ENCODE measurements at regions not wholly inside any gene's neighbourhood (a gene's known extent, or its start where the extent isn't known, plus 50 kb on each side); places are given as distances from the start of the nearest gene placed in this dataset.
"Not testable (repeated sequence)": the region's sequence is repeated elsewhere in the genome, so short reads cannot be mapped to it uniquely, and the experiment has no call there.

DNA sequence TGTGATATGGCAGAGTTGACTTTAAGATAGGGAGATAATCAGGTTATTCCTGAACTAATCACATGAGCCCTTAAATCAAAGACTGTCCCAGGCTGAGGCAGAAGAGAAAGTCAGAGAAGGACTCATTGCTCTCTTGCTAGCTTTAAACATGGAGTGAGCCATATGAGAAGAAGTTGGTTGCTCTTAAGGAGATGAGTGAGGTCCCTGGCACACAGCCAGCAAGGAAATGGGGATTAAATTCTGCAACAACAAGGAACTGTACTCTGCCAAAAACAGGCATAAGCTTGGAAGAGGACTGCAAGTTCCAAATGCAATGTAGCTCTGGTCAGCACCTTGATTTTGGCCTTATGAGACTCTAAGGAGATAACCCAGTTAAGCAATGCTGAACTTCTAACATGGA lies 457.0 kb downstream of the PLOD2 start:
- Histone ChIP-seq H4K20me1 (ENCODE audit: insufficient read depth) (no peaks in the 10 kb centered on the region), H3K36me3 (ENCODE audit: insufficient read depth, low read length) (no peaks in the 10 kb centered on the region), H3K4me2 (ENCODE audit: low read length) (no peak overlapping the region), H3K27ac (ENCODE audit: low read length) (no peak overlapping the region), H3K9ac (ENCODE audit: low read length) (no peak overlapping the region), H3K79me2 (replicated peaks; ENCODE audit: insufficient read depth, low read length) (no peaks in the 10 kb centered on the region), H3K9me3 (ENCODE audit: low read length) (no peaks in the 10 kb centered on the region), H3K9me2 (ENCODE audit: insufficient read depth, low read length) (no peaks in the 10 kb centered on the region), H3K27me3 (ENCODE audit: insufficient read depth, low read depth, low read length) (no peaks in the 10 kb centered on the region), H3K4me3 (ENCODE audit: low read length) (no peak overlapping the region), H2AFZ (ENCODE audit: low read depth, low read length) (no peak overlapping the region), H3F3A (ENCODE audit: insufficient read depth, low read length, poor library complexity, severe bottlenecking) (no peaks in the 10 kb centered on the region)
- no peak for TF ChIP-seq MXI1 (conservative IDR thresholded peaks at IDR 0.05; ENCODE audit: poor library complexity, severe bottlenecking)
- no peak for TF ChIP-seq SMC3 (conservative IDR thresholded peaks at IDR 0.05; ENCODE audit: poor library complexity)

DNA sequence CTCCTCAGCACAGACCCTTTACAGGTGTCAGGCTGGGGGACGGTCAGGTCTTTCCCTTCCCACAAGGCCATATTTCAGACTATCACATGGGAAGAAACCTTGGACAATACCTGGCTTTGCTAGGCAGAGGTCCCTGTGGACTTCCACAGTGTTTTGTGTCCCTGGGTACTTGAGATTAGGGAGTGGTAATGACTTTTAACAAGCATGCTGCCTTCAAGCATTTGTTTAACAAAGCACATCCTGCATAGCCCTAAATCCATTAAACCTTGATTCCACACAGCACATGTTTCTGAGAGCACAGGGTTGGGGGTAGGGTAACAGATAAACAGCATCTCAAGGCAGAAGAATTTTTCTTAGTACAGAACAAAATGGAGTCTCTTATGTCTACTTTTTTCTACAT lies 451.2 kb downstream of the PLOD2 start:
- H3K79me2 ChIP-seq (replicated peaks; ENCODE audit: insufficient read depth, low read length); H3F3A ChIP-seq (ENCODE audit: insufficient read depth, low read length, poor library complexity, severe bottlenecking); H3K9me2 ChIP-seq (ENCODE audit: insufficient read depth, low read length); H2AFZ ChIP-seq (ENCODE audit: low read depth, low read length); H3K4me2 ChIP-seq (ENCODE audit: low read length); H3K4me3 ChIP-seq (ENCODE audit: low read length); H3K36me3 ChIP-seq (ENCODE audit: insufficient read depth, low read length); H4K20me1 ChIP-seq (ENCODE audit: insufficient read depth); H3K9me3 ChIP-seq (ENCODE audit: low read length); H3K9ac ChIP-seq (ENCODE audit: low read length); H3K27me3 ChIP-seq (ENCODE audit: insufficient read depth, low read depth, low read length); H3K27ac ChIP-seq (ENCODE audit: low read length): not testable (repeated sequence)

DNA sequence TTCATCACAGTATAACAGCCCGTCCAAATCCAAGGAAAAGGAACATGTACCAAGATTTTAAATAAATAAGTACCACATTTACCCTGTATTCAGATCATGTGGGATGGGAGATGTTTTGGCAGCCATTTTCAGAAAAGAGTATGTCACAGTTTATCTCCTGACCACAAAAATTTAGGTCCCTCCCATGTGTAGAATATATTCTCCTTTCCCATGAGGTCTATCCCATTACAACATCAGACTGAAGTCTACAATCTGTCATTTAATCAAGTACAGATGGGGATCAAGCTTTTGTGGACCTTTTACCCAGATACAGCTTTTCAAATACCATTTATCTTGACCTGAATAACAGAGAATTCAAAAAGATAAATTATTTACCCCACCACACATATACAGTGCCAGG lies 444.5 kb downstream of the PLOD2 start:
- no peak overlapping the region for H3K4me3 ChIP-seq (ENCODE audit: low read length)
- H3K9me3 ChIP-seq (ENCODE audit: low read length): no peaks in the 10 kb centered on the region
- peaks cover 4% of the 10 kb centered on the region for H3F3A ChIP-seq (ENCODE audit: insufficient read depth, low read length, poor library complexity, severe bottlenecking)
- H3K79me2 ChIP-seq (replicated peaks; ENCODE audit: insufficient read depth, low read length): no peaks in the 10 kb centered on the region
- H3K36me3 ChIP-seq (ENCODE audit: insufficient read depth, low read length): no peaks in the 10 kb centered on the region
- TF ChIP-seq, protein P1, sequence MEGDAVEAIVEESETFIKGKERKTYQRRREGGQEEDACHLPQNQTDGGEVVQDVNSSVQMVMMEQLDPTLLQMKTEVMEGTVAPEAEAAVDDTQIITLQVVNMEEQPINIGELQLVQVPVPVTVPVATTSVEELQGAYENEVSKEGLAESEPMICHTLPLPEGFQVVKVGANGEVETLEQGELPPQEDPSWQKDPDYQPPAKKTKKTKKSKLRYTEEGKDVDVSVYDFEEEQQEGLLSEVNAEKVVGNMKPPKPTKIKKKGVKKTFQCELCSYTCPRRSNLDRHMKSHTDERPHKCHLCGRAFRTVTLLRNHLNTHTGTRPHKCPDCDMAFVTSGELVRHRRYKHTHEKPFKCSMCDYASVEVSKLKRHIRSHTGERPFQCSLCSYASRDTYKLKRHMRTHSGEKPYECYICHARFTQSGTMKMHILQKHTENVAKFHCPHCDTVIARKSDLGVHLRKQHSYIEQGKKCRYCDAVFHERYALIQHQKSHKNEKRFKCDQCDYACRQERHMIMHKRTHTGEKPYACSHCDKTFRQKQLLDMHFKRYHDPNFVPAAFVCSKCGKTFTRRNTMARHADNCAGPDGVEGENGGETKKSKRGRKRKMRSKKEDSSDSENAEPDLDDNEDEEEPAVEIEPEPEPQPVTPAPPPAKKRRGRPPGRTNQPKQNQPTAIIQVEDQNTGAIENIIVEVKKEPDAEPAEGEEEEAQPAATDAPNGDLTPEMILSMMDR (IDR thresholded peaks at IDR 0.05; ENCODE audit: poor library complexity, severe bottlenecking): no peak
- TF ChIP-seq, protein P2, sequence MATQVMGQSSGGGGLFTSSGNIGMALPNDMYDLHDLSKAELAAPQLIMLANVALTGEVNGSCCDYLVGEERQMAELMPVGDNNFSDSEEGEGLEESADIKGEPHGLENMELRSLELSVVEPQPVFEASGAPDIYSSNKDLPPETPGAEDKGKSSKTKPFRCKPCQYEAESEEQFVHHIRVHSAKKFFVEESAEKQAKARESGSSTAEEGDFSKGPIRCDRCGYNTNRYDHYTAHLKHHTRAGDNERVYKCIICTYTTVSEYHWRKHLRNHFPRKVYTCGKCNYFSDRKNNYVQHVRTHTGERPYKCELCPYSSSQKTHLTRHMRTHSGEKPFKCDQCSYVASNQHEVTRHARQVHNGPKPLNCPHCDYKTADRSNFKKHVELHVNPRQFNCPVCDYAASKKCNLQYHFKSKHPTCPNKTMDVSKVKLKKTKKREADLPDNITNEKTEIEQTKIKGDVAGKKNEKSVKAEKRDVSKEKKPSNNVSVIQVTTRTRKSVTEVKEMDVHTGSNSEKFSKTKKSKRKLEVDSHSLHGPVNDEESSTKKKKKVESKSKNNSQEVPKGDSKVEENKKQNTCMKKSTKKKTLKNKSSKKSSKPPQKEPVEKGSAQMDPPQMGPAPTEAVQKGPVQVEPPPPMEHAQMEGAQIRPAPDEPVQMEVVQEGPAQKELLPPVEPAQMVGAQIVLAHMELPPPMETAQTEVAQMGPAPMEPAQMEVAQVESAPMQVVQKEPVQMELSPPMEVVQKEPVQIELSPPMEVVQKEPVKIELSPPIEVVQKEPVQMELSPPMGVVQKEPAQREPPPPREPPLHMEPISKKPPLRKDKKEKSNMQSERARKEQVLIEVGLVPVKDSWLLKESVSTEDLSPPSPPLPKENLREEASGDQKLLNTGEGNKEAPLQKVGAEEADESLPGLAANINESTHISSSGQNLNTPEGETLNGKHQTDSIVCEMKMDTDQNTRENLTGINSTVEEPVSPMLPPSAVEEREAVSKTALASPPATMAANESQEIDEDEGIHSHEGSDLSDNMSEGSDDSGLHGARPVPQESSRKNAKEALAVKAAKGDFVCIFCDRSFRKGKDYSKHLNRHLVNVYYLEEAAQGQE (IDR thresholded peaks at IDR 0.05; ENCODE audit: borderline replicate concordance): no peak
- TF ChIP-seq TAF1 (IDR thresholded peaks at IDR 0.05; ENCODE audit: low read depth): no peak
- TF ChIP-seq RAD21 (conservative IDR thresholded peaks at IDR 0.05): no peak
- TF ChIP-seq POLR2AphosphoS5 (IDR thresholded peaks at IDR 0.05): no peak
- no peak for TF ChIP-seq EP300 (conservative IDR thresholded peaks at IDR 0.05; ENCODE audit: poor library complexity, severe bottlenecking)
- TF ChIP-seq MXI1 (conservative IDR thresholded peaks at IDR 0.05; ENCODE audit: poor library complexity, severe bottlenecking): no peak
- no peak for TF ChIP-seq SMC3 (conservative IDR thresholded peaks at IDR 0.05; ENCODE audit: poor library complexity)
- no peak for TF ChIP-seq EZH2 (IDR thresholded peaks at IDR 0.05; ENCODE audit: borderline replicate concordance, insufficient read depth, low read length, poor library complexity, severe bottlenecking)
- no peak overlapping the region for H3K9ac ChIP-seq (ENCODE audit: low read length)
- H3K27me3 ChIP-seq (ENCODE audit: insufficient read depth, low read depth, low read length): no peaks in the 10 kb centered on the region
- no peaks in the 10 kb centered on the region for H3K9me2 ChIP-seq (ENCODE audit: insufficient read depth, low read length)
- no peak overlapping the region for H2AFZ ChIP-seq (ENCODE audit: low read depth, low read length)
- no peaks in the 10 kb centered on the region for H4K20me1 ChIP-seq (ENCODE audit: insufficient read depth)
- no peak overlapping the region for H3K27ac ChIP-seq (ENCODE audit: low read length)
- H3K4me2 ChIP-seq (ENCODE audit: low read length): no peak overlapping the region
